SJSA1 (cell line): ENCODE measurements at regions not wholly inside any gene's neighbourhood (a gene's known extent, or its start where the extent isn't known, plus 50 kb on each side); places are given as distances from the start of the nearest gene placed in this dataset.
"Not testable (repeated sequence)": the region's sequence is repeated elsewhere in the genome, so short reads cannot be mapped to it uniquely, and the experiment has no call there.

Experiments
- DNase-seq, 2 experiments: peaks; one replicate each; pipeline ENCODE4 v3.0.0-alpha.2; 2015 to 2020; ENCODE audit warnings: low spot score in 2 of 2, low read depth in 1 of 2
- H3K27ac ChIP-seq: fragments of 250-450 bp; sonication (Bioruptor Pico); 2 replicates; pipeline ENCODE4 v1.5.1; 2020; ENCODE audit warnings: mild to moderate bottlenecking, moderate library complexity
- H3K27me3 ChIP-seq: fragments of 250-450 bp; sonication (Bioruptor Pico); replicated peaks from 2 replicates; pipeline ENCODE4 v1.5.1; 2020; ENCODE audit warnings: mild to moderate bottlenecking, moderate library complexity
- H3K36me3 ChIP-seq: fragments of 250-450 bp; sonication (Bioruptor Pico); 2 replicates; pipeline ENCODE4 v1.5.1; 2020; ENCODE audit warnings: mild to moderate bottlenecking
- H3K4me1 ChIP-seq: fragments of 250-450 bp; sonication (Bioruptor Pico); replicated peaks from 2 replicates; pipeline ENCODE4 v1.6.1; 2021; ENCODE audit warnings: mild to moderate bottlenecking
- H3K4me3 ChIP-seq: fragments of 250-450 bp; sonication (Bioruptor Pico); 2 replicates; pipeline ENCODE4 v1.5.1; 2020; ENCODE audit warnings: mild to moderate bottlenecking
- H3K9me3 ChIP-seq: fragments of 250-450 bp; sonication (Bioruptor Pico); replicated peaks from 2 replicates; pipeline ENCODE4 v1.5.1; 2020; ENCODE audit warnings: mild to moderate bottlenecking

DNA sequence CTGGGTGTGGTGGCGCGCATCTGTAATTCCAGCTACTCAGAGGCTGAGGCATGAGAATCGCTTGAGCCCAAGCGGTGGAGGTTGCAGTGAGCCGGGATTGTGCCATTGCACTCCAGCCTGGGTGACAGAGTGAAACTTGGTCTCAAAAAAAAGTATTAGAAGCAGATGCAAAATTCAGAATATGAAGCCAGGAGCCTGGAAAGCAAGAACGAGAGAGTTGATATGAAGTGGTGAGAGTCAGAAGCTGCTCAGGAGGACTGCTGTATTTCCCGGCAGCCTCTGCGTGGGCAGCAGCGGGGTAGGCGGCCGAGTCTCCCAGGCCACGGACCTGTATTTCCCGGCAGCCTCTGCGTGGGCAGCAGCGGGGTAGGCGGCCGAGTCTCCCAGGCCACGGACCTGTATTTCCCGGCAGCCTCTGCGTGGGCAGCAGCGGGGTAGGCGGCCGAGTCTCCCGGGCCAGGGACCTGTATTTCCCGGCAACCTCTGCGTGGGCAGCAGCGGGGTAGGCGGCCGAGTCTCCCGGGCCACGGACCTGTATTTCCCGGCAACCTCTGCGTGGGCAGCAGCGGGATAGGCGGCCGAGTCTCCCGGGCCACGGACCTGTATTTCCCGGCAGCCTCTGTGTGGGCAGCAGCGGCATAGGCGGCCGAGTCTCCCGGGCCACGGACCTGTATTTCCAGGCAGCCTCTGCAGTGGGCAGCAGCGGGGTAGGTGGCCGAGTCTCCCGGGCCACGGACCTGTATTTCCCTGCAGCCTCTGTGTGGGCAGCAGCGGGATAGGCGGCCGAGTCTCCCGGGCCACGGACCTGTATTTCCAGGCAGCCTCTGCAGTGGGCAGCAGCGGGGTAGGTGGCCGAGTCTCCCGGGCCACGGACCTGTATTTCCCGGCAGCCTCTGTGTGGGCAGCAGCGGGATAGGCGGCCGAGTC is 145.2 kb upstream of the PITRM1 start:
- H3K9me3 ChIP-seq, H3K36me3 ChIP-seq, DNase-seq, H3K27ac ChIP-seq, H3K4me3 ChIP-seq, H3K27me3 ChIP-seq, H3K4me1 ChIP-seq: not testable (repeated sequence)

DNA sequence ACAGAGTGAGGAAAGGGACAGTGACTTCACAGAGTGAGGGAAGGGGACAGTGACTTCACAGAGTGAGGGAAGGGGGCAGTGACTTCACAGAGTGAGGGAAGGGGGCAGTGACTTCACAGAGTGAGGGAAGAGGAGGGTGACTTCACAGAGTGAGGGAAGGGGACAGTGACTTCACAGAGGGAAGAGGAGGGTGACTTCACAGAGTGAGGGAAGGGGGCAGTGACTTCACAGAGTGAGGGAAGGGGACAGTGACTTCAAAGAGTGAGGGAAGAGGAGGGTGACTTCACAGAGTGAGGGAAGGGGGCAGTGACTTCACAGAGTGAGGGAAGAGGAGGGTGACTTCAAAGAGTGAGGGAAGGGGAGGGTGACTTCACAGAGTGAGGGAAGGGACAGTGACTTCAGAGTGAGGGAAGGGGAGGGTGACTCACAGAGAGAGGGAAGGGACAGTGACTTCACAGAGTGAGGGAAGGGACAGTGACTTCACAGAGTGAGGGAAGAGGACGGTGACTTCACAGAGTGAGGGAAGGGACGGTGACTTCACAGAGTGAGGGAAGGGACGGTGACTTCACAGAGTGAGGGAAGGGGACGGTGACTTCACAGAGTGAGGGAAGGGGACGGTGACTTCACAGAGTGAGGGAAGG is 142.0 kb upstream of the PITRM1 start:
- not testable (repeated sequence) for DNase-seq, H3K4me1 ChIP-seq, H3K27me3 ChIP-seq, H3K9me3 ChIP-seq, H3K4me3 ChIP-seq, H3K27ac ChIP-seq, H3K36me3 ChIP-seq

DNA sequence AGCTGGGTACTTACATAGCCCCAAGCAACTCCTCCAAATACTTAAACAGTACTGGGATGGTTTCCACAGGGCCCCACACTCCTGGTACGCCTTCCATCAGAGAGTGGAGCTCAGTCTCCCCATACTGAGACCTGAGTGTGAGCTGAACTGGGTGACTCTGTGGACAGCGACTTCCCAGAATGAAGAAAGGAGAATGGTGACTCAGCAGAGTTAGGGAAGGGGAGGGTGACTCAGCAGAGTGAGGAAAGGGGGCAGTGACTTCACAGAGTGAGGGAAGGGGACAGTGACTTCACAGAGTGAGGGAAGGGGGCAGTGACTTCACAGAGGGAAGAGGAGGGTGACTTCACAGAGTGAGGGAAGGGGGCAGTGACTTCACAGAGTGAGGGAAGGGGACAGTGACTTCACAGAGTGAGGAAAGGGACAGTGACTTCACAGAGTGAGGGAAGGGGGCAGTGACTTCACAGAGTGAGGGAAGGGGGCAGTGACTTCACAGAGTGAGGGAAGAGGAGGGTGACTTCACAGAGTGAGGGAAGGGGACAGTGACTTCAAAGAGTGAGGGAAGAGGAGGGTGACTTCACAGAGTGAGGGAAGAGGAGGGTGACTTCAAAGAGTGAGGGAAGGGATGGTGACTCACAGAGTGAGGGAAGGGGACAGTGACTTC is 141.3 kb upstream of the PITRM1 start:
- H3K4me3 ChIP-seq, H3K4me1 ChIP-seq, H3K36me3 ChIP-seq, H3K9me3 ChIP-seq, H3K27ac ChIP-seq, H3K27me3 ChIP-seq: not testable (repeated sequence)
- DNase-seq = peak; percentile 64 to 77

DNA sequence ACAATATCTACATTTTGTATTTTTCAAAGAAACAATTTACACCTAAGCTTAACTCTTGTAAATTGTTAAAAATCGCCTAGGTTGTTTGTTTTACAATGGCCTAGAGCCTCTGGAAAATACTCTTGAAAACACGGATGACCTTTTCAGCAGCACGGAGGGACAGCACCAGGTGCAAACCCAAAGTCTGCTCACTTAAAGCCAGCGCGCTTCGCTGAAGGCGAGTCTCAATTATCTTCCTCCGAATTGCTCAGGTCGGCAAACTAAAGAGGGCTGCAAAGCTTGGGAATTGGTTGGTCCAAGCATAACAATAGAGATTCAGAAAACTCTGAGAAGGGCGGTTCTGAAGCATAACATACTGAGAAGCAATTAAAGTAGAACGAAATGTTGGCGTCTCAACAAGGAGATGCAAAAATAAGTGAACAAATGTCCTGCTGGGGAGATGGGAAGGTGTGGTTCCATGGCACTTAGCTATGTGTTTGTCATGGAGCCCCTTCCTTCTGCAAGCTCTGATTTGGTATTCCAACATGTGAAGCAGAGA is 139.9 kb upstream of the PITRM1 start:
- Histone ChIP-seq H3K27ac (no peak overlapping the region), H3K4me3 (no peak overlapping the region), H3K9me3 (no peaks in the 10 kb centered on the region), H3K4me1 (peaks cover 7% of the 10 kb centered on the region), H3K27me3 (no peaks in the 10 kb centered on the region), H3K36me3 (no peaks in the 10 kb centered on the region)
- no peak for DNase-seq

DNA sequence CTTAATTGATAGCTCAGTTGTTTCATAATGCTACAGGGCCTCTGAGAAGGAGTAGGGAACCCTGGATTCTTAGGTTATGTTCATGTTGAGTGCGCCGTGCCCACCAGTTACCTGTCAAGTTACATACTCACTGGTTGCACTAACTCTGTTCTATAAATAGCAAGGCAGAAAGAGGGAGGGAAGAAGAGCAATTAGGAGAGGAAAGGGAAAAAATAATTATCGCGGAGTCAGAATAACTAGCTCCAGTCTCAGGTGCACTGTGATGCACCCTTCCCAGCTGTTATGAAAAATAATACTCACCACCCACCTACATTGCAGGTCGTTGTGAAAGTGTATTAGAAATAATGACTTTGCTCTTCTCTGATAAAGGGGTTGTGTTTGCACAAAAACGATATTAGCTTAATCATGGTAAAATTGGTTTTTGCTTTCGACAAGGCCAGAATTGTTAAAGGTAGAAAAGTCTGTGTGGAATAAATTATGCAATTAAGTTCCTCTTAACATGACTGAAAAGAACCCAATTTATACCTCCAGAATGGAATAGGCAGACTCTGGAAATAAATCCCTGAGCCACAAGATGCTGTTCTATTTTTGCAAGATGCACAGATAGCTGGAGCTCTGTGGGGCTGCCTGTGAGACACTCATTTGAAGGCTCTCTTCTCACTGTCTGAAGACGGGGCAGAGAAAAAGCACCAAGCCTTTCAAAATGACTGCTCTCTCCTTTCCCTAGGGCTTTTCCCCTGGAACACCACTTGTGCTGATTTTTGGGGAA is 137.6 kb upstream of the PITRM1 start:
- Histone ChIP-seq H3K4me3 (no peak overlapping the region), H3K4me1 (peaks cover 12% of the 10 kb centered on the region), H3K27me3 (no peaks in the 10 kb centered on the region), H3K36me3 (no peaks in the 10 kb centered on the region), H3K27ac (no peak overlapping the region), H3K9me3 (no peaks in the 10 kb centered on the region)
- DNase-seq = peak in 1 of 2 experiments; percentile 5

DNA sequence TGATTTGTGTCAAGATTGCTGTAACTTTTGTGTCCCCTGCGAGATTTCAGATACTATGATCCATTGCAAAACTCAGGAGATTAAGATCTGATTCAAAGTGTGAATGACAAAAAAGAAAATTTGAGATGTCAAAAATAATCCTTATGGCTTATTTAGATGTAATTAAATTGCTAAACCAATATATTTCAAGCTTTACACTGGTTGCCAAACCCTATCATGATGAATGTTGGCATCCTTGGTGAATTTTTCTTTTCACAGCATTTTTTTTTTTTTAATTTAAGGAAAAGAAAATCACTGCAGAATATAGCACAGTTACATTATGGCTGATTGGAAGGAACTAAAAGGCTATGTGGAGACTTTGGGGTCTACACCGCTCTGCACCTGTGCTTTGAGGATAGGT is 133.5 kb upstream of the PITRM1 start:
- no peaks in the 10 kb centered on the region for H3K27me3 ChIP-seq
- H3K4me3 ChIP-seq = no peak overlapping the region
- H3K9me3 ChIP-seq = no peaks in the 10 kb centered on the region
- no peak for DNase-seq
- no peak overlapping the region for H3K27ac ChIP-seq
- no peaks in the 10 kb centered on the region for H3K36me3 ChIP-seq
- H3K4me1 ChIP-seq = peaks cover 5% of the 10 kb centered on the region; the same call in 1 of the 2 replicates

DNA sequence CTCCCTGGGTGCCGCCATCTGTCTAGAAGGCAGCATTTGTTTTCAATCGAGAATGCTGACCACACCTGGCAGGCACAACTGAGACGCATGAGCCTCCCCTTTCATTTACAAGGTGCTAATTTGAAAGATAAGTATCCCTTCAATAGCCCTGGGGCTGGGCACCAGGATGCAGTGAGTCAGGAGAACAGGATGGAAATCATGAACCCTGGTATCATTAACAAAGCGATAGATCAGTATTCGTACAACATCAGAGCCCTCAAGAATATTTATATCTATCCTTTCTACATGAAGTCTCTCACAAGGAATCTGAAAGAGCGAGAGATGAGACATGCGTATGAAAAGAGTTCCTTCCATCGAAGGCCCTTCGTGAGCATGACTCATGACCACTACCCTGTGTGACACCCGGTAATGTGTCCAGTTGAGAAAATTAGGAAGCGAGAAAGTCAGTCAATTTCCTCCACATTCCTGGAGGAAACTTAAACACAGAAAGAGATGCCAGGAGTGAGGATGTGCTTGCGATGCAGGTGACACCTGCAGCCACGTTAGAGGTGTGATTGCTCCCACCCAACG is 123.1 kb upstream of the PITRM1 start:
- DNase-seq = no peak
- Histone ChIP-seq H3K4me3 (no peak overlapping the region), H3K9me3 (no peaks in the 10 kb centered on the region)

DNA sequence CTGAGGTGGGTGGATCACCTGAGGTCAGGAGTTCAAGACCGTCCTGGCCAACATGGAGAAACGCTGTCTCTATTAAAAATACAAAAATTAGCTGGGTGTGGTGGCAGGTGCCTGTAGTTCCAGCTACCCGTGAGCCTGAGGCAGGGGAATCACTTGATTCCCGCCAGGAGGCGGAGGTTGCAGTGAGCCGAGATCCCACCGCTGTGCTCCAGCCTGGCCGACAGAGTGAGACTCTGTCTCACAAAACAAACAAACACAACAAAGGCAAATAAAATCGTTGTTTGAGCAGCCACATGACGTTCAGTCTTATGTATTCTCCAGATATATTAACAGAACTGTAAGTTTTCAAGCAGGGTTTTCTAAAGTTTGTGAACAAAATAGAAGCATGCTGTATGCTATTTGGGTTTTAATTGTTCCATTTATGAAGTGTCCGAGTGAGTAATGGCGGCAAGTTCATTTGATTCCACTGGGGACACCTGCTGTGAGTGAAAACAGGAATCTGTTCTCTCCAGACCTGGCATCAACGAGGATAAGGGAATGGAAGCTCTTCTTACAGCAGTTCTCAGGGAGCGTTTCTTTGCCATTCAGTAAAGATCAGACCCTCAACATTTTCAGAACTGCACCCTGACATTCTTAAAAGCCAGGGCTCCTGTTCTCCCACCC is 122.5 kb upstream of the PITRM1 start:
- Histone ChIP-seq H3K36me3 (no peaks in the 10 kb centered on the region), H3K27ac (no peak overlapping the region), H3K9me3 (no peaks in the 10 kb centered on the region), H3K4me1 (peaks cover 39% of the 10 kb centered on the region), H3K4me3 (no peak overlapping the region), H3K27me3 (no peaks in the 10 kb centered on the region)
- DNase-seq = no peak

More for the DNA sequence above, 123.1 kb upstream of the PITRM1 start:
- H3K4me1 ChIP-seq = peaks cover 39% of the 10 kb centered on the region
- no peaks in the 10 kb centered on the region for H3K36me3 ChIP-seq
- H3K27me3 ChIP-seq = no peaks in the 10 kb centered on the region
- H3K27ac ChIP-seq = no peak overlapping the region

DNA sequence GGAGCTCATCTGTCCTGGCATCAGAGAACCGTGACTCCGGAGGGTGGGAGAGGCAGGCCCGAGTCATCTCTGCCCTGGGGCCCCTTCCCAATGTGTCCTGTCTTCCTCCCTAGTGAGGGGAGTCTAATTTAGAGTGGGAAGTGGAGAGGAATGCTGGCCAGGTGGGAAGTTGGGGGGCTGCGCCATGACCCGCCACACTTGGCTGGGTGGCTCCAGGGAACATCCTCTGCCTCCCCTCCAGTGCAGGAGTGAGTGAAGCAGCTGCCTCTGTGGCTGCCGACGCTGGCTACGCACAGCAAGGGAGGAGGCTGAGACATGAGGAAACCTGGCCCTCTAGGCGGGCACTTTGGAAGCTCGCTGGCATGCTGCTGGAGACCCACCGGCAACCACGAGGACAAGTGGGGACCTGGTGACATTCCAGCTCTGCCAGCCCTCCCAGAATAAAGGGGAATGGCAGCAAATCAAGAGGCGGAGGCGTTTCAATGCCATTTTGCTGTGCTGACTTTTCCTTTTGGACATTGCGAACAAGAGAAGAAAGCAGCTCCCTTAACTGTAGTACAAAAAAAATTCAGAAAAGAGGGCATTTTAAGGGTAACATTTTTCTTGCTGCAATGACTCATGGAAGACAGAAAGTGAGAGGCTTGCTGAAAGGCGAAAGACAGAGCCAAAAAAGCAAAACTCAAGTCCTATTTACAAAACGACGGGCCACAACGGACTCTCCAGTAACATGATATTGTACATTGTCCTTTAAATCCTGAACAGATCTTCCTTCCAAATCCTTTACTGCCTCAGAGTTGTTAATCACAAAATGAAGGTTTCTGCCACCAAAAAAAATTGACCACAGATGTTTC is 121.2 kb upstream of the PITRM1 start:
- no peak overlapping the region for H3K4me3 ChIP-seq
- H3K9me3 ChIP-seq = no peaks in the 10 kb centered on the region
- DNase-seq = peak in 1 of 2 experiments; percentile 42
- H3K36me3 ChIP-seq = no peaks in the 10 kb centered on the region
- peaks cover 39% of the 10 kb centered on the region for H3K4me1 ChIP-seq
- H3K27me3 ChIP-seq = no peaks in the 10 kb centered on the region
- H3K27ac ChIP-seq = peak overlapping the region; percentile 83

DNA sequence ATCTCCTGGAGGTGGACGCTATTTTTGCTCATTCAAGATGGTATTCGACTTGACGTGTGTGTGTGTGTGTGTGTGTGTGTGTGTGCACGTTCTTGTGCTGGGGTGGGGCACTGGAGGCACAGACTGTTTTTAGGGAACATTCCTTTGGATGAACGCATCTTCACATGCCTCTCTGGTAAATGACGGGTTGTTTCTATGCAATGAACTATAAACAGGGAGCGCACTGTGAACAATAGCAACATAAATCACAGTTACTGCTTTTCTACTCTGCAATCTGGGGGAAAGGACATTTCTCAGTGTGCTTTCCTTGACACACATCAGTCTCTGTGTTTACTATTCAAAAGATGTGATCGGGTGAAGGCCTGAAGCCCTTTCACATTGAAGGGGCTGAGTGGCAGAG is 120.1 kb upstream of the PITRM1 start:
- peak overlapping the region; percentile 83 for H3K27ac ChIP-seq
- peak; percentile 74 to 82 for DNase-seq

DNA sequence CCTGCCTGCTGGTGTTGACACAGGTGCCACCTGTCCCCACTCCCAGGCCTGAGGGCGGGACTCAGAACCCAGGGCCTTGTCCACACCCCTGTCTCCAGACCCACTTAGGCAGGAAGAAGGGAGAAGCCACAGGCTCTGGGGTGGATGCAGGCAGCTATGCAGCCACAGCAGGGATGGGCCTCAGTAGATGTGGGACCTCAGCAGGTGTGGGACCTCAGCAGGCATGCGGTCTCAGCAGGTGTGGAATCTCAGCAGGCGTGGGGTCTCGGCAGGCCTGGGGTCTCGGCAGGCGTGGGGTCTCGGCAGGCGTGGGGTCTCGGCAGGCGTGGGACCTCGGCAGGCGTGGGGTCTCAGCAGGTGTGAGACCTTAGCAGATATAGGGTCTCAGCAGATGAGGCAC is 118.0 kb upstream of the PITRM1 start:
- no peak overlapping the region for H3K27ac ChIP-seq
- no peaks in the 10 kb centered on the region for H3K27me3 ChIP-seq
- no peak overlapping the region for H3K4me3 ChIP-seq
- H3K36me3 ChIP-seq = no peaks in the 10 kb centered on the region
- peaks cover 40% of the 10 kb centered on the region for H3K4me1 ChIP-seq
- DNase-seq = no peak
- no peaks in the 10 kb centered on the region for H3K9me3 ChIP-seq

More for the DNA sequence above, 120.1 kb upstream of the PITRM1 start:
- Histone ChIP-seq H3K36me3 (no peaks in the 10 kb centered on the region), H3K4me3 (no peak overlapping the region), H3K27me3 (no peaks in the 10 kb centered on the region), H3K9me3 (no peaks in the 10 kb centered on the region), H3K4me1 (peaks cover 39% of the 10 kb centered on the region)
